Ishikawa (cell line): ENCODE measurements at regions not wholly inside any gene's neighbourhood (a gene's known extent, or its start where the extent isn't known, plus 50 kb on each side); places are given as distances from the start of the nearest gene placed in this dataset.

Source experiments
- CEBPB ChIP-seq: IDR thresholded peaks from 2 replicates; pipeline ENCODE4 v1.6.1; 2012
- CREB1 ChIP-seq: IDR thresholded peaks from 2 replicates; pipeline ENCODE4 v1.6.1; 2012; ENCODE audit warnings: low read depth
- EGR1 ChIP-seq: IDR thresholded peaks from 2 replicates; pipeline ENCODE4 v1.6.1; 2012
- EP300 ChIP-seq: IDR thresholded peaks from 2 replicates; pipeline ENCODE4 v1.6.1; 2012; ENCODE audit warnings: borderline replicate concordance
- FOXM1 ChIP-seq: IDR thresholded peaks from 2 replicates; pipeline ENCODE4 v1.6.1; 2012; ENCODE audit warnings: low read depth, borderline replicate concordance
- MAX ChIP-seq: IDR thresholded peaks from 2 replicates; pipeline ENCODE4 v1.6.1; 2012
- NFIC ChIP-seq: IDR thresholded peaks from 2 replicates; pipeline ENCODE4 v1.6.1; 2012
- RAD21 ChIP-seq: IDR thresholded peaks from 2 replicates; pipeline ENCODE4 v1.6.1; 2012; ENCODE audit warnings: low read depth
- TAF1 ChIP-seq: IDR thresholded peaks from 2 replicates; pipeline ENCODE4 v1.6.1; 2012; ENCODE audit warnings: low read depth, mild to moderate bottlenecking
- TCF12 ChIP-seq: IDR thresholded peaks from 2 replicates; pipeline ENCODE4 v1.6.1; 2012; ENCODE audit warnings: low read depth
- TEAD4 ChIP-seq: IDR thresholded peaks from 2 replicates; pipeline ENCODE4 v1.6.1; 2012
- USF1 ChIP-seq: IDR thresholded peaks from 2 replicates; pipeline ENCODE4 v1.6.1; 2012
- YY1 ChIP-seq: IDR thresholded peaks from 2 replicates; pipeline ENCODE4 v1.6.1; 2012; ENCODE audit warnings: low read depth
- ZBTB7A ChIP-seq: IDR thresholded peaks from 2 replicates; pipeline ENCODE4 v1.6.1; 2012; ENCODE audit warnings: low read depth
- TF ChIP-seq, protein P1 (sequence below): IDR thresholded peaks from 2 replicates; pipeline ENCODE4 v1.6.1; 2012; ENCODE audit warnings: low read depth, mild to moderate bottlenecking

- TF ChIP-seq RAD21 (peak; percentile 34), USF1 (no peak), TCF12 (no peak)
Measured at GRCh38 chr6:165729307-165729936, 66.4 kb upstream of the PDE10A start.

- TF ChIP-seq EP300 = no peak
- no peak for TF ChIP-seq NFIC
- TF ChIP-seq TCF12 = no peak
- TF ChIP-seq USF1 = no peak
- no peak for TF ChIP-seq TAF1
- TF ChIP-seq FOXM1 = no peak
- TF ChIP-seq ZBTB7A = no peak
- no peak for TF ChIP-seq CEBPB
- no peak for TF ChIP-seq YY1
- TF ChIP-seq, protein P1, sequence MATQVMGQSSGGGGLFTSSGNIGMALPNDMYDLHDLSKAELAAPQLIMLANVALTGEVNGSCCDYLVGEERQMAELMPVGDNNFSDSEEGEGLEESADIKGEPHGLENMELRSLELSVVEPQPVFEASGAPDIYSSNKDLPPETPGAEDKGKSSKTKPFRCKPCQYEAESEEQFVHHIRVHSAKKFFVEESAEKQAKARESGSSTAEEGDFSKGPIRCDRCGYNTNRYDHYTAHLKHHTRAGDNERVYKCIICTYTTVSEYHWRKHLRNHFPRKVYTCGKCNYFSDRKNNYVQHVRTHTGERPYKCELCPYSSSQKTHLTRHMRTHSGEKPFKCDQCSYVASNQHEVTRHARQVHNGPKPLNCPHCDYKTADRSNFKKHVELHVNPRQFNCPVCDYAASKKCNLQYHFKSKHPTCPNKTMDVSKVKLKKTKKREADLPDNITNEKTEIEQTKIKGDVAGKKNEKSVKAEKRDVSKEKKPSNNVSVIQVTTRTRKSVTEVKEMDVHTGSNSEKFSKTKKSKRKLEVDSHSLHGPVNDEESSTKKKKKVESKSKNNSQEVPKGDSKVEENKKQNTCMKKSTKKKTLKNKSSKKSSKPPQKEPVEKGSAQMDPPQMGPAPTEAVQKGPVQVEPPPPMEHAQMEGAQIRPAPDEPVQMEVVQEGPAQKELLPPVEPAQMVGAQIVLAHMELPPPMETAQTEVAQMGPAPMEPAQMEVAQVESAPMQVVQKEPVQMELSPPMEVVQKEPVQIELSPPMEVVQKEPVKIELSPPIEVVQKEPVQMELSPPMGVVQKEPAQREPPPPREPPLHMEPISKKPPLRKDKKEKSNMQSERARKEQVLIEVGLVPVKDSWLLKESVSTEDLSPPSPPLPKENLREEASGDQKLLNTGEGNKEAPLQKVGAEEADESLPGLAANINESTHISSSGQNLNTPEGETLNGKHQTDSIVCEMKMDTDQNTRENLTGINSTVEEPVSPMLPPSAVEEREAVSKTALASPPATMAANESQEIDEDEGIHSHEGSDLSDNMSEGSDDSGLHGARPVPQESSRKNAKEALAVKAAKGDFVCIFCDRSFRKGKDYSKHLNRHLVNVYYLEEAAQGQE = no peak
- TF ChIP-seq TEAD4 = no peak
- TF ChIP-seq RAD21 = no peak
- TF ChIP-seq CREB1 = no peak
- TF ChIP-seq MAX = no peak
- no peak for TF ChIP-seq EGR1
Measured at GRCh38 chr6:165728216-165728615, 65.2 kb upstream of the PDE10A start.

DNA sequence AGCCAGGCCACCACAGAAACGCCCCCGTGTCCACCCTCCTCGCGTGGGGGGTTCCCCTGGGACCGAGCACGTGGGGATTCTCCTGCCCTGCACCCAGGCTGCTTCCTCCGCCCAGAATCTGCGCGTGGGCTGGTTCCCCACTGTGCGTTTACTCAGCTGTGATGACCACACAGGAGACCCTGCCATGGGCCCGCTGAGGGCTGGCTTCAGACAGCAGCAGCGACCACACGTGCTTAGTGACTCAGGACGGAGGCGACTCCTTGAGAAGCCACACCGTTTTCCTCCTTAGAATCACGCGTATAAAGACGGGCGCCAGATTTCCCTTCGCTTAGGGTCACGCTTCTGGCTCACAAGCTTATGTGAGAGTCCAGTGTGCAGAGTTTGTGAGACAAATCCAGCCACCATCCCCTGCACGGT lies 63.9 kb upstream of the PDE10A start:
- TF ChIP-seq, protein P1 = no peak
- TF ChIP-seq MAX (no peak), USF1 (no peak)

- no peak for TF ChIP-seq ZBTB7A
- TF ChIP-seq USF1 = no peak
- TF ChIP-seq, protein P1 = no peak
- TF ChIP-seq EGR1 = no peak
- no peak for TF ChIP-seq EP300
- TF ChIP-seq NFIC = no peak
- no peak for TF ChIP-seq CREB1
- no peak for TF ChIP-seq RAD21
- no peak for TF ChIP-seq TEAD4
- no peak for TF ChIP-seq TCF12
- TF ChIP-seq TAF1 = no peak
- no peak for TF ChIP-seq YY1
- TF ChIP-seq MAX = no peak
- no peak for TF ChIP-seq FOXM1
- no peak for TF ChIP-seq CEBPB
Measured at GRCh38 chr6:165726290-165726875, 63.3 kb upstream of the PDE10A start.
